ENCODE measurements at regions not wholly inside any gene's neighbourhood (a gene's known extent, or its start where the extent isn't known, plus 50 kb on each side); places are given as distances from the start of the nearest gene placed in this dataset.

- DNase-seq (ENCODE audit: low spot score) (no peak), ATAC-seq (no peak)
- H4K20me1 ChIP-seq (replicated peaks; ENCODE audit: insufficient read depth): no peaks in the 10 kb centered on the region
- H3K27ac Mint-ChIP-seq: no peak overlapping the region
- H3K4me1 Mint-ChIP-seq: peaks cover 2% of the 10 kb centered on the region; the same call in 1 of the 3 replicates
- no peaks in the 10 kb centered on the region for H3K36me3 Mint-ChIP-seq (ENCODE audit: low read depth)
- H3K27me3 ChIP-seq (ENCODE audit: insufficient read depth): no peaks in the 10 kb centered on the region
- H3K36me3 ChIP-seq (ENCODE audit: insufficient read depth): no peaks in the 10 kb centered on the region
- H3K9me2 ChIP-seq (ENCODE audit: insufficient read depth): no peaks in the 10 kb centered on the region
- no peak overlapping the region for H3K27ac ChIP-seq (ENCODE audit: low read depth)
- no peak overlapping the region for H3K4me3 ChIP-seq
- H3K9me3 Mint-ChIP-seq: no peaks in the 10 kb centered on the region
- H3K4me2 ChIP-seq: no peak overlapping the region
- no peaks in the 10 kb centered on the region for H3K4me1 ChIP-seq (ENCODE audit: insufficient read depth)
- no peak overlapping the region for H3K4me3 Mint-ChIP-seq
- TF ChIP-seq STAT1 (IDR thresholded peaks at IDR 0.05; ENCODE audit: unreplicated experiment) (no peak), ZNF114 (CRISPR knock-in tag; IDR thresholded peaks at IDR 0.05) (no peak), REST (IDR thresholded peaks at IDR 0.05; ENCODE audit: unreplicated experiment) (no peak), NANOG (IDR thresholded peaks at IDR 0.05; ENCODE audit: borderline replicate concordance) (no peak), JUNB (IDR thresholded peaks at IDR 0.05; ENCODE audit: unreplicated experiment) (no peak), EZH2 (IDR thresholded peaks at IDR 0.05; ENCODE audit: low read depth, unreplicated experiment) (no peak), ZNF462 (CRISPR knock-in tag; IDR thresholded peaks at IDR 0.05) (no peak), CREB1 (CRISPR knock-in tag; IDR thresholded peaks at IDR 0.05; ENCODE audit: low read depth) (no peak), ETS1 (IDR thresholded peaks at IDR 0.05) (no peak), ZNF331 (CRISPR knock-in tag; IDR thresholded peaks at IDR 0.05; ENCODE audit: low read depth) (no peak), CTCF (conservative IDR thresholded peaks at IDR 0.05; ENCODE audit: low read depth in 2 of 2) (no peak)
- H3F3A ChIP-seq (replicated peaks; ENCODE audit: low read depth): no peaks in the 10 kb centered on the region
- H3K27me3 Mint-ChIP-seq (ENCODE audit: insufficient read depth, low read depth, poor library complexity): no peaks in the 10 kb centered on the region
- no peak overlapping the region for H2AFZ ChIP-seq
- no peaks in the 10 kb centered on the region for H3K79me2 ChIP-seq (replicated peaks; ENCODE audit: insufficient read depth)
Observed at GRCh38 chr13:75071796-75072195, 410.2 kb downstream of the TBC1D4 start.
